ENCODE measurements at regions not wholly inside any gene's neighbourhood (a gene's known extent, or its start where the extent isn't known, plus 50 kb on each side); places are given as distances from the start of the nearest gene placed in this dataset.

DNA sequence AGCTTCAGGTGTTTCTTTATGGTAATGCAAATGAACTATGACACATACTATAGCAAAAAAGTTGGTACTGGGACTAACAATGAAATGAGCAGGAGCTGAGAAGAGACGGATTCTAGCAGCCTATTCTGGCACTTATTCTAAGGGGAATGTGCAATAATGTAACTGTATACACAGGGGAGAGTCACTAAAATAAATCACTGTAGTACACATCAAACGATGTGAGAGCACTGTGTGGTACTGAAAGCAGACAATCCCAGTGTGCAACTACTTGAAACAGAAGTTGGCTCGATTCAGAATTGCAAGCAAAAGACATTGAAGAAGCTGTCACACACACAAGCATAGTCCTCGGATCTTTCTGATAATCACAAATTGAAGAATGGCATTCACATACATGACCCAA lies 1713.0 kb upstream of the CDH9 start:
- TF ChIP-seq, protein P1, sequence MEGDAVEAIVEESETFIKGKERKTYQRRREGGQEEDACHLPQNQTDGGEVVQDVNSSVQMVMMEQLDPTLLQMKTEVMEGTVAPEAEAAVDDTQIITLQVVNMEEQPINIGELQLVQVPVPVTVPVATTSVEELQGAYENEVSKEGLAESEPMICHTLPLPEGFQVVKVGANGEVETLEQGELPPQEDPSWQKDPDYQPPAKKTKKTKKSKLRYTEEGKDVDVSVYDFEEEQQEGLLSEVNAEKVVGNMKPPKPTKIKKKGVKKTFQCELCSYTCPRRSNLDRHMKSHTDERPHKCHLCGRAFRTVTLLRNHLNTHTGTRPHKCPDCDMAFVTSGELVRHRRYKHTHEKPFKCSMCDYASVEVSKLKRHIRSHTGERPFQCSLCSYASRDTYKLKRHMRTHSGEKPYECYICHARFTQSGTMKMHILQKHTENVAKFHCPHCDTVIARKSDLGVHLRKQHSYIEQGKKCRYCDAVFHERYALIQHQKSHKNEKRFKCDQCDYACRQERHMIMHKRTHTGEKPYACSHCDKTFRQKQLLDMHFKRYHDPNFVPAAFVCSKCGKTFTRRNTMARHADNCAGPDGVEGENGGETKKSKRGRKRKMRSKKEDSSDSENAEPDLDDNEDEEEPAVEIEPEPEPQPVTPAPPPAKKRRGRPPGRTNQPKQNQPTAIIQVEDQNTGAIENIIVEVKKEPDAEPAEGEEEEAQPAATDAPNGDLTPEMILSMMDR (IDR thresholded peaks at IDR 0.05): no peak
- no peak for TF ChIP-seq POLR2A (IDR thresholded peaks at IDR 0.05)
